DND-41 (cell line): ENCODE measurements at regions not wholly inside any gene's neighbourhood (a gene's known extent, or its start where the extent isn't known, plus 50 kb on each side); places are given as distances from the start of the nearest gene placed in this dataset.

Experiments
- ATAC-seq: fragments of 200-7000 bp; cut with Tn5 transposase; 3 replicates; pipeline ENCODE4 v1.9.1; 2021; ENCODE audit warnings: low read depth; ENCODE audit not compliant: insufficient read depth
- DNase-seq: peaks from one replicate; pipeline ENCODE4 v3.0.0-alpha.2; 2020
- H2AFZ ChIP-seq: 2 replicates; pipeline ENCODE4 v1.6.0; 2012; ENCODE audit warnings: low read depth, low read length
- H3K27ac ChIP-seq: 2 replicates; pipeline ENCODE4 v1.5.1; 2012; ENCODE audit warnings: low read length, inconsistent platforms
- H3K27me3 ChIP-seq: fragments of 200-600 bp; sonication (generic); 2 replicates; pipeline ENCODE4 v1.6.0; 2012; ENCODE audit warnings: low read length, mild to moderate bottlenecking, inconsistent platforms; ENCODE audit not compliant: insufficient read depth, poor library complexity
- H3K36me3 ChIP-seq: 2 replicates; pipeline ENCODE4 v1.5.1; 2012; ENCODE audit warnings: low read length, inconsistent platforms; ENCODE audit not compliant: insufficient read depth
- H3K4me1 ChIP-seq: 2 replicates; pipeline ENCODE4 v1.5.1; 2012; ENCODE audit warnings: mild to moderate bottlenecking, low read length; ENCODE audit not compliant: insufficient read depth
- H3K4me2 ChIP-seq: 2 replicates; pipeline ENCODE4 v1.6.0; 2012; ENCODE audit warnings: mild to moderate bottlenecking, moderate library complexity, low read length, inconsistent platforms; ENCODE audit not compliant: insufficient read depth
- H3K4me3 ChIP-seq, 2 experiments: fragments of 200-600 bp in 1 of 2; shearing (Covaris generic) in 1 of 2; 2 replicates each; pipeline ENCODE4 v1.5.1; 2012 to 2016; ENCODE audit warnings: inconsistent platforms in 2 of 2, low read length in 2 of 2, mild to moderate bottlenecking in 2 of 2, low read depth in 1 of 2, moderate library complexity in 1 of 2
- H3K79me2 ChIP-seq: 2 replicates; pipeline ENCODE4 v1.6.0; 2012; ENCODE audit warnings: low read length, inconsistent platforms; ENCODE audit not compliant: insufficient read depth
- H3K9ac ChIP-seq: 2 replicates; pipeline ENCODE4 v1.6.0; 2012; ENCODE audit warnings: low read depth, mild to moderate bottlenecking, inconsistent platforms, low read length, moderate library complexity
- H3K9me3 ChIP-seq: 2 replicates; pipeline ENCODE4 v1.5.1; 2012; ENCODE audit warnings: low read length, moderate library complexity, mild to moderate bottlenecking, inconsistent platforms; ENCODE audit not compliant: insufficient read depth, severe bottlenecking
- H4K20me1 ChIP-seq: 2 replicates; pipeline ENCODE4 v1.6.0; 2012; ENCODE audit warnings: low read length; ENCODE audit not compliant: insufficient read depth
- EZH2 ChIP-seq: IDR thresholded peaks from 3 replicates; pipeline ENCODE4 v1.6.1; 2012; ENCODE audit warnings: borderline replicate concordance, low read depth, mild to moderate bottlenecking, moderate library complexity, low read length, inconsistent platforms; ENCODE audit not compliant: severe bottlenecking
- TF ChIP-seq, protein P1 (sequence below): IDR thresholded peaks from 2 replicates; pipeline ENCODE4 v1.5.1; 2012; ENCODE audit warnings: borderline replicate concordance, low read length, moderate library complexity, mild to moderate bottlenecking; ENCODE audit not compliant: poor library complexity, severe bottlenecking; ENCODE audit errors: extremely low read depth

DNA sequence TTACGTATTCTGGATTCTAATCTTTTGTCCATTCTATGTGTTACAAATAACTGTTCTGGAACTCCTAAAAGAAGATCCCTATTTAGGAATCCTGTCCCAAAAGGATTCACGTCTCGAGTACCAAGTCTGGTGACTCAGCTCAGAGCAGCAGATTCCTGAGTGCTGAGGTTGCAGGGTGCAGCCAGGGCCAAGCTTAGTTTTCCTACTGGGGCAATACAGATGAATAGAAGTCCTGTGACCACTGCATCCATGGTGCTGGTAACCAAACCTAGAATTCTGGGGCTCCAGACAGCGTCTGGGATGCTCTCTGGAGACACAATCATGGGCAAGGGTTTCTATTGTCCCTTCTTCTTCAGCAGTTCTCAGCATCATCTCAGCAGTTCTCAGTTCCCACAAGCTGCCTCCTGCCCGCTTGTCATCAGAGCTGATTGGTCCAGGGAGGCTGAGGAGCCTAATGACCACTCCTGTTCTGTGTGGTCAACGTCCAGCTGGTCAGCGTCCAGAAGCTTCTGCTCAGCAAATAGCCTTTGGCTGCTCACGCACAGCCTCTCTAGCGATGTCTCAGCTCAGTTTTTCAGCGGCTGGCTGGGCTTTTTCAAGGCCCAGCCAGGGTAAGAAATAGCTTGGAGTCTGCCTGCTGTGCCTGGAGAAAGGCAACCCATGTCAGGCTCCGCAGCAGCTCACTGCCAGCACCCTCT lies 50.4 kb upstream of the C7orf33 start:
- Histone ChIP-seq H3K36me3 (no peaks in the 10 kb centered on the region), H2AFZ (no peak overlapping the region), H4K20me1 (no peaks in the 10 kb centered on the region), H3K4me1 (no peaks in the 10 kb centered on the region), H3K79me2 (no peaks in the 10 kb centered on the region), H3K27me3 (peaks cover 12% of the 10 kb centered on the region), H3K4me2 (no peak overlapping the region), H3K9me3 (no peaks in the 10 kb centered on the region), H3K27ac (no peak overlapping the region), H3K9ac (no peak overlapping the region), H3K4me3 (no peak overlapping the region)
- ATAC-seq, result no peak
- DNase-seq, result no peak
- no peak for TF ChIP-seq EZH2
- TF ChIP-seq, protein P1, sequence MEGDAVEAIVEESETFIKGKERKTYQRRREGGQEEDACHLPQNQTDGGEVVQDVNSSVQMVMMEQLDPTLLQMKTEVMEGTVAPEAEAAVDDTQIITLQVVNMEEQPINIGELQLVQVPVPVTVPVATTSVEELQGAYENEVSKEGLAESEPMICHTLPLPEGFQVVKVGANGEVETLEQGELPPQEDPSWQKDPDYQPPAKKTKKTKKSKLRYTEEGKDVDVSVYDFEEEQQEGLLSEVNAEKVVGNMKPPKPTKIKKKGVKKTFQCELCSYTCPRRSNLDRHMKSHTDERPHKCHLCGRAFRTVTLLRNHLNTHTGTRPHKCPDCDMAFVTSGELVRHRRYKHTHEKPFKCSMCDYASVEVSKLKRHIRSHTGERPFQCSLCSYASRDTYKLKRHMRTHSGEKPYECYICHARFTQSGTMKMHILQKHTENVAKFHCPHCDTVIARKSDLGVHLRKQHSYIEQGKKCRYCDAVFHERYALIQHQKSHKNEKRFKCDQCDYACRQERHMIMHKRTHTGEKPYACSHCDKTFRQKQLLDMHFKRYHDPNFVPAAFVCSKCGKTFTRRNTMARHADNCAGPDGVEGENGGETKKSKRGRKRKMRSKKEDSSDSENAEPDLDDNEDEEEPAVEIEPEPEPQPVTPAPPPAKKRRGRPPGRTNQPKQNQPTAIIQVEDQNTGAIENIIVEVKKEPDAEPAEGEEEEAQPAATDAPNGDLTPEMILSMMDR, result no peak
